G401 (cell line): ENCODE measurements at regions not wholly inside any gene's neighbourhood (a gene's known extent, or its start where the extent isn't known, plus 50 kb on each side); places are given as distances from the start of the nearest gene placed in this dataset.
A peak's percentile ranks its signal among the peaks of the same experiment; 100 is the strongest.

Source experiments
- DNase-seq: peaks from one replicate; pipeline ENCODE4 v3.0.0-alpha.2; 2015; ENCODE audit warnings: low spot score
- in situ Hi-C: cut with HindIII; loops from 2 replicates; pipeline ENCODE4 v1.10.0; 2016; ENCODE audit warnings: low sequenced_read_pairs, mixed read lengths

DNA sequence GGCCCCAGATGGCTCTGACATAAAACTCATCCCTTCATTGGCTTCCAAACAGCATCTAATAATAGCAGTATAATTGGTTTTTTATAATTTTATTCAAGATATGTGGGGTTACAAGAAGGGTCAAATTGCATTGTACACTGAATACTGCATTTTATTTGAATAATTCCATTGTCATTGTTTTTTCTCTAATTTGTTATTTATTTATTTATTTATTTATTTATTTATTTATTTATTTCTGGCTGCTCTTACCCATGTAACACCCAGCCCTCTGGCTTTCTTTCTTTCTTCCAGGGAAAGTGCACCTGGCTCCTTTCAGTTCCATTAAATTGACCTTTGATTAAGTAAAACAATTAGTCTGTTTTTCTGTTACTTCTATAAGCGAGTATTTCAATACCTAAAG lies 210.1 kb downstream of the CDH9 start:
- in situ Hi-C loops, result no loop called here
- DNase-seq, result no peak

- in situ Hi-C loops, result no loop called here
- DNase-seq, result no peak
Measured at GRCh38 chr5:26813235-26813634, 225.2 kb downstream of the CDH9 start.

DNA sequence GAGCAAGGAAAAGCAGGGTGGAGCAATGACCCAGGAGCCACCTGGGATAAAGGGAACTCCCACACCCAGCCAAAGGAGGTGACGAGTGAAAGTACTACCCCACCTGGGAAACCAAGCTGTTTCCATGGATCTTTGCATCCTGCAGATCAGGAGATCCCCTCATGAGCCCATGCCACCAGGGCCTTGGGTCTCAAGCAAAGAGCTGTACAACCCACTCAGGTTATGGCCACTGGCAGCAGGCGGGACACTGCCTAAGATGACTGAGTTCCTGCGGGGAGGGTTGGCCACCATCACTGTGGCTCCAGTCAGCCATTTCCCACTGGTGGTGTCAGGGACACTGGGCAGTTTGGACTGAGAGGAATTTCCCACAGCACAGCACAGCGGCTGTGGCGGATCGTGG lies 225.7 kb downstream of the CDH9 start:
- in situ Hi-C loops, result no loop called here

DNA sequence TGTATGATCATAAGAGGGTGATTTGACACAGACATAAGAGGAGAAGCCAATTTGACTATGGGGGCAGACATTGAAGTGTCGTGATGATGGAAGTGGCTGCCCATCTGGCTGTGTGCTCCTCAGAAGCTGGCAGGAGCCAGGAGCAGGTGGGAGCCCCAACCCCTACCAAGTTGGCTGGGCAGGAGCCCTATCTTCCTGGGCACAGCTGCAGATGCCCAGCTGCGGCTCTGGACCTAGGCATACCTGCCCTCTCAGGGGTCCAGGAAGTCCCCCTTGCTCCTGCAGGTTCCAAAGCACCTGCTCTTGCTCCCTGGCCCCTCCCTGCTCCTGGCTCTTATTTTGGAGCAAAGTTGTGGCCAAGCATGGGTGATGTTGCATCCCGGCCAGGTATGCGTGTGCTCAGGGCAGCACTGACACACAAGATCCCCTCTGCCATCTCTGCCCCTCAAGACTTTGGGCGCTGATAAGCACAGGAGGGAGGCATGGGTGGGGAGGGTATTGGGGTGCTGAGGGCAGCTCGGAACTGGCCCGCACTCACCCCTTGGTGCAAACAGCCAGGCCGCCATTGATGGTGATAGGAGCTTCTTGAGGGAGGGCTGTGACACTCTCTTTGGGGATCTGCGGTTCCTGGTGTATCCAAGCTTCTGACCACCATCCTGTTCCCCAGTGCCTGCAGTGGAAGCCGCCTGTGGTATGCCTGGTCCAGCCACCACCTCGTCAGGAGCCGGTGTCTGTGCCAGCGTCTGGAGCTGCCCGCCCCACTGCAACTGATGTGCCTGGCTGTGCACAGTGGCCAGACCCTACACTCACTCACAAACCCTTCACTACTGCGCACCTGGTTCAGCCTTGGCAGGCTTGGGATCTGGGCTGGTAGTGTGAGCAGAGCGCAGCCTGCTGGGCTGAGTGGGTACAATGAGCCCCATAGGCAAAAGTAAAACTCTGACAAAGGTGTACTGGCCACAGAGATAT lies 230.9 kb downstream of the CDH9 start:
- in situ Hi-C loops, result no loop called here

More for the DNA sequence above, 225.7 kb downstream of the CDH9 start:
- no peak for DNase-seq

DNA sequence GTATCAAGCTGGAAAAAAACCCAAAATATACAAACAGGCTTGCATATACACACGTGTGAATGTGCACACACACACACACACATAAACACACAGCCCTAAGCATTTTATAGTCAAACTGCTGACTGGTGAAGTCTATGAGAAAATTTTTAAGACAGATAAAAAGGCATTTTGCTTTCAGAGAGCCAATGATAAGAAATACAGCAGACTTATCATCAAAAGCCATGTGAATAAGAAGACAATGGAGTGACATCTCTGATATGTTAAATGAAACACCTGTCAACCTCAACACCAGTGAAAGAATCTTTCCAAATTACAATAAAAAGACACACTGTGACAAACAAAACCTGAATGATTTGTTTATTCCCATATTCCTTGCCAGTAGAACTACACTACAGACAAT lies 233.3 kb downstream of the CDH9 start:
- DNase-seq, result no peak
- in situ Hi-C loops, result no loop called here

More for the DNA sequence above, 230.9 kb downstream of the CDH9 start:
- no peak for DNase-seq

GRCh38 chr5:26802944-26803343 lies 235.4 kb downstream of the CDH9 start:
- no peak for DNase-seq
- in situ Hi-C loops, result no loop called here

DNA sequence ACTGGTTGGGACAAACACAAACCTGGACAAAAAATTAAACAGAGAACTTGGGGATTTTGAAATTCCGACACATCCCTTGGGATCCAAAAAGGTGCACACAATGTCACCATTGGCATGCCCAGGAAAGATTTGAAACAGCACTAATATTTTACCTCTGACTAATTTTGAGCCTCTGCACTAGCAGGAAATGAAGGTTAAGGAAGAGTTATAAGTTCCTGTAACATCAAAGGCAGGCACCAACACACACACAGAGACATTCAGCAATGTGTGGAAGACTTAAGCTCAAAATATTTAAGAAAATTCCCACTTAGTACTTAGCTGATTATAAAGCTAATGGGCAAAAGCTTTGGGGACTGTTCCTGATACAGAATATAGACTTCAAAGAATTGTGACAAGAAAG lies 247.0 kb downstream of the CDH9 start:
- DNase-seq, result no peak
- in situ Hi-C loops, result no loop called here

GRCh38 chr5:26791021-26791420 lies 247.4 kb downstream of the CDH9 start:
- in situ Hi-C loops, result no loop called here
- no peak for DNase-seq

- in situ Hi-C loops, result no loop called here
- DNase-seq, result no peak
Measured at GRCh38 chr5:26763215-26763614, 275.2 kb downstream of the CDH9 start.

DNA sequence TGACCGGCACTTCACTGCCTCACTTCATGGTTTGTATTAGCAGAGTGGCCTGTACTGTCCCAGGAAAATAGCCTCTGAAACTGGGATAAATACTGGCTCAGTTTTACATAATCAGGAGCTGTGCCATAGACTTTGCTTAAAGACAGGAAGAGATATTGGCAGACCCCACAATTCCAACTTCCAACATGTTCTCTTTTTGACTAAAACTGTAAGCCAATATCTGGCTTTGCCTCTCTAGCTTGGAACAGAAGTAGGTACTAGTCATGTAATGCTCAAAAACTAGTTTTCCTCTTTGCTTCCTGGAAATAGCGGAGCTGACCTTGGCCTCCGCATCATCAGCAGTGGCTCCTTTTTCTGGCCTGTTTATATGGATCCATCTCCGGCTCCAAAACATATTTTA lies 276.9 kb downstream of the CDH9 start:
- in situ Hi-C loops, result no loop called here
- no peak for DNase-seq

DNA sequence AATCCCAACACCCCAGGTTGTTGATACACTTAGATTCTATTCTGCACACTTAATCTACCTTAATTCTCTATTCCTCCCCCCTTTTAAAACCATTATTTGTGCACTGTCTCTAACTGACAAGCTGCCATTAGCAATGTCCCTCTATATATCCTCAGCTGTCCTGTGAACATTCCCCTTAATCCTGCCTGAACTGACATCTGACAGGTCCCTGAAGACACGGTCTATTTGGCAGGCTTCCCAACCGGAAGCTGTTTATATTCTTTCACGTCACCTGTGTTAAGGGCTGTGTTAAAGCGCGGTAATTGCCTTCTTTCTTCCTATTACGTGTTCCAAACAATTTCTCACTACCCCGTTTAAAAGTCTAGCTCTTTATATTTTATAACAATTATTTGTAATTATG lies 277.3 kb downstream of the CDH9 start:
- in situ Hi-C loops, result no loop called here

GRCh38 chr5:26757941-26758340 lies 280.4 kb downstream of the CDH9 start:
- in situ Hi-C loops, result no loop called here
- DNase-seq, result no peak

More for the DNA sequence above, 277.3 kb downstream of the CDH9 start:
- DNase-seq, result no peak

- DNase-seq, result no peak
- in situ Hi-C loops, result no loop called here
Measured at GRCh38 chr5:26749829-26750228, 288.6 kb downstream of the CDH9 start.

DNA sequence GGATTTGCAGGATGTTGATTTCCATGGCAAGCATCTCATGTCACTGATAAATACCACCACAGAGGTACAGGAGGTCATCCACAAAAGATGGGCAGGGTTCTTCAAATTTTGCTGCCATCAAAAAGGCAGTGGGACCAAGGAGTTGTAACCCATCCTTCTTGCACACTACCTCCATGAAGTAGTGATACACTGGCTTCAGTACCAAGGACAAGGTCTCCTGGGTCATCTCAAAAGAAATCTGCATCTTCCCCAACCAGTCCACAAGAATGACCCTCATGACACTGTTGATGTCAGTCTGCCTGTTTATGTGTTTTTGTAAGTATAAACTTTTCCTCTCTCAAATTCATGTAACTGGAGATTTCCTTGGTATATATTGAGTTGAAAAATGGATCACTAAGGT lies 298.2 kb downstream of the CDH9 start:
- in situ Hi-C loops, result no loop called here
- DNase-seq, result no peak

GRCh38 chr5:26737348-26738265 lies 300.8 kb downstream of the CDH9 start:
- no peak for DNase-seq
- in situ Hi-C loops, result no loop called here

- DNase-seq, result no peak
- in situ Hi-C loops, result no loop called here
Measured at GRCh38 chr5:26727916-26728315, 310.5 kb downstream of the CDH9 start.

DNA sequence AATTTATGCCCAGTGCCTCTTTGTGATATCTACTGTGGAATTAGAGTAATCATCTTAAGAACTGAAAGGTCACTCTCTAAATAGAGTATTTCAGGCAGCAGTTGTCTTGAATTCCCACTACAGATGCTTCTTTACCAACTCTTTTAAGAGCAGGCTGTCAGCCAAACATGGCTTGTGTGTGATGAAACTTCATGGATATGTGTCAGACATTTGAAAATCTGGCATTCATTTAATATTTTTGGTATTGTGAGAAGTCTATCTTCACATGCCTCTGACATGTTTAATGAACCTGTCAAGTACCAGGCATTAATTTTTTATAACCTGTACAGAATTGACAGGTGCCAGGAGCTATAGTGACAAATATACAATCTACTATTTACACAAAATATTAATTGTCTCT lies 318.6 kb downstream of the CDH9 start:
- no peak for DNase-seq
- in situ Hi-C loops, result no loop called here

- peak; percentile 76 for DNase-seq
- in situ Hi-C loops, result no loop called here
Measured at GRCh38 chr5:26700759-26701384, 337.5 kb downstream of the CDH9 start.

DNA sequence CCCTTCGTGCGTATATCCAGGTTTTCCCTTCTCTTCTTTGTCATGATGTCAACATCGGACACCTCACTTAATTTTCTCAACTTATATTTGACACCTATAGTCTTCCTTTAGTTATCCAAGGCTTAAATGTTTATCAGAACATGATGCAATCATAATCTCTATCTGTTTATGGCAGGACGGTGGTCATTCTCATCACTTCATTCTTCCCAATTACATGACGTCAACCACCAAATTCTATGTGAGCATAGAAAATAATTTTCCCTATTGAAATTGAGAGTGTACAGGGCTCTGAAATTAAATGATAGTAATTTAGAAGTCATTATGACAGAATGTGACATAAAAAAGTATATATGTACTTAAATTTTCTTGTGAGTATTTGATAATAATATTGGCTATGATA lies 345.4 kb downstream of the CDH9 start:
- no peak for DNase-seq
- in situ Hi-C loops, result no loop called here

GRCh38 chr5:26691486-26691885 lies 346.9 kb downstream of the CDH9 start:
- in situ Hi-C loops, result no loop called here
- no peak for DNase-seq
